ENCODE measurements at regions not wholly inside any gene's neighbourhood (a gene's known extent, or its start where the extent isn't known, plus 50 kb on each side); places are given as distances from the start of the nearest gene placed in this dataset.

- H3K9me2 ChIP-seq (ENCODE audit: insufficient read depth), result no peaks in the 10 kb centered on the region
- H3K4me2 ChIP-seq, result no peak overlapping the region
- H3K36me3 ChIP-seq (ENCODE audit: insufficient read depth), result no peaks in the 10 kb centered on the region
- Mint-ChIP-seq H3K27ac (peak overlapping the region; percentile 66), H3K9me3 (no peaks in the 10 kb centered on the region), H3K27me3 (ENCODE audit: insufficient read depth, low read depth, poor library complexity) (no peaks in the 10 kb centered on the region), H3K36me3 (ENCODE audit: low read depth) (no peaks in the 10 kb centered on the region), H3K4me1 (peaks cover 4% of the 10 kb centered on the region; the same call in 2 of the 3 replicates), H3K4me3 (no peak overlapping the region)
- H3K27ac ChIP-seq (ENCODE audit: low read depth), result no peak overlapping the region
- no peaks in the 10 kb centered on the region for H3K27me3 ChIP-seq (ENCODE audit: insufficient read depth)
- H3K4me1 ChIP-seq (ENCODE audit: insufficient read depth), result no peaks in the 10 kb centered on the region
- H3F3A ChIP-seq (replicated peaks; ENCODE audit: low read depth), result no peaks in the 10 kb centered on the region
- ATAC-seq, result no peak; the same call in 2 of the 3 replicates
- DNase-seq (ENCODE audit: low spot score), result peak; percentile 33
- no peaks in the 10 kb centered on the region for H4K20me1 ChIP-seq (replicated peaks; ENCODE audit: insufficient read depth)
- no peaks in the 10 kb centered on the region for H3K79me2 ChIP-seq (replicated peaks; ENCODE audit: insufficient read depth)
- no peak overlapping the region for H3K4me3 ChIP-seq
- TF ChIP-seq JUNB (IDR thresholded peaks at IDR 0.05; ENCODE audit: unreplicated experiment) (no peak), ZNF114 (CRISPR knock-in tag; IDR thresholded peaks at IDR 0.05) (no peak), STAT1 (IDR thresholded peaks at IDR 0.05; ENCODE audit: unreplicated experiment) (no peak), NANOG (IDR thresholded peaks at IDR 0.05; ENCODE audit: borderline replicate concordance) (no peak), ETS1 (IDR thresholded peaks at IDR 0.05) (no peak), EZH2 (IDR thresholded peaks at IDR 0.05; ENCODE audit: low read depth, unreplicated experiment) (no peak), ZNF331 (CRISPR knock-in tag; IDR thresholded peaks at IDR 0.05; ENCODE audit: low read depth) (no peak), ZNF462 (CRISPR knock-in tag; IDR thresholded peaks at IDR 0.05) (no peak), EZH2phosphoT487 (IDR thresholded peaks at IDR 0.05; ENCODE audit: unreplicated experiment) (no peak), POLR2AphosphoS5 (IDR thresholded peaks at IDR 0.05; ENCODE audit: low read depth) (no peak), CREB1 (CRISPR knock-in tag; IDR thresholded peaks at IDR 0.05; ENCODE audit: low read depth) (no peak), REST (IDR thresholded peaks at IDR 0.05; ENCODE audit: unreplicated experiment) (no peak)
- TF ChIP-seq, protein P1, sequence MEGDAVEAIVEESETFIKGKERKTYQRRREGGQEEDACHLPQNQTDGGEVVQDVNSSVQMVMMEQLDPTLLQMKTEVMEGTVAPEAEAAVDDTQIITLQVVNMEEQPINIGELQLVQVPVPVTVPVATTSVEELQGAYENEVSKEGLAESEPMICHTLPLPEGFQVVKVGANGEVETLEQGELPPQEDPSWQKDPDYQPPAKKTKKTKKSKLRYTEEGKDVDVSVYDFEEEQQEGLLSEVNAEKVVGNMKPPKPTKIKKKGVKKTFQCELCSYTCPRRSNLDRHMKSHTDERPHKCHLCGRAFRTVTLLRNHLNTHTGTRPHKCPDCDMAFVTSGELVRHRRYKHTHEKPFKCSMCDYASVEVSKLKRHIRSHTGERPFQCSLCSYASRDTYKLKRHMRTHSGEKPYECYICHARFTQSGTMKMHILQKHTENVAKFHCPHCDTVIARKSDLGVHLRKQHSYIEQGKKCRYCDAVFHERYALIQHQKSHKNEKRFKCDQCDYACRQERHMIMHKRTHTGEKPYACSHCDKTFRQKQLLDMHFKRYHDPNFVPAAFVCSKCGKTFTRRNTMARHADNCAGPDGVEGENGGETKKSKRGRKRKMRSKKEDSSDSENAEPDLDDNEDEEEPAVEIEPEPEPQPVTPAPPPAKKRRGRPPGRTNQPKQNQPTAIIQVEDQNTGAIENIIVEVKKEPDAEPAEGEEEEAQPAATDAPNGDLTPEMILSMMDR (conservative IDR thresholded peaks at IDR 0.05; ENCODE audit: low read depth in 2 of 2), result no peak
- H2AFZ ChIP-seq, result no peak overlapping the region
Observed at GRCh38 chr4:116866106-116866505, 219.3 kb downstream of the TRAM1L1 start.

Measured in GM23338 (cell line).